Heart left ventricle (tissue), 13 donors: ENCODE measurements at regions not wholly inside any gene's neighbourhood (a gene's known extent, or its start where the extent isn't known, plus 50 kb on each side); places are given as distances from the start of the nearest gene placed in this dataset.

Experiments used
- CTCF ChIP-seq, 12 donors: fragments of 200-600 bp; sonication (generic) in 4 of 12; IDR thresholded peaks; one replicate each; pipeline versions ENCODE4 v1.5.0 to v1.8.0; 2018 to 2022; ENCODE audit warnings: antibody characterized with exemption in 12 of 12, mild to moderate bottlenecking in 5 of 12
- POLR2A ChIP-seq, 2 donors: fragments of 450-650 bp; IDR thresholded peaks; one replicate each; pipeline ENCODE4 v1.6.1; 2017; ENCODE audit warnings: antibody characterized with exemption in 2 of 2, mild to moderate bottlenecking in 2 of 2, moderate library complexity in 2 of 2
- donor health status: ischemic (EF 13 %, LVEDD 7.1; RV severe dilation, severe dysfunction).
- donor health status: DM: no; HTN: yes; CAD: no.
- donor health status: DM: no; HTN: no; CAD: no.
- donor health status: ischemic (EF 25% LVEDD 6.9; RV normal size, moderate dysfunction).
- donor health status: ischemic (EF 25% LVEDD 5.7; RV mildly dilated, moderate dysfunction).
- donor health status: ischemic (EF 35%, LVEDD 5.7; RV mildly dilated, moderate dysfunction).
- donor health status: nonischemic (EF 11% LVEDD 7.7; RV severe dilation, severe dysfunction).
- donor health status: DM: yes; HTN: yes; CAD: no.
- donor health status: PGD.
- donor health status: ischemic (EF 29% LVEDD 5.4; RV normal size, mild dysfunction).
- donor health status: nonischemic (EF 23%, LVEDD 6.1; RV moderate dilation, normal function).

- TF ChIP-seq CTCF (IDR thresholded peaks at IDR 0.05) (no peak), POLR2A (IDR thresholded peaks at IDR 0.05) (no peak)
These were observed 358.3 kb downstream of the NXPE2 start for GRCh38 chr11:115036406-115037180.
